HepG2 (cell line): ENCODE measurements at regions not wholly inside any gene's neighbourhood (a gene's known extent, or its start where the extent isn't known, plus 50 kb on each side); places are given as distances from the start of the nearest gene placed in this dataset.

Experiments used
- ATAC-seq: fragments of 200-7000 bp; cut with Tn5 transposase; 3 replicates; pipeline ENCODE4 v1.9.1; 2020; ENCODE audit warnings: mild to moderate bottlenecking, moderate library complexity
- BruUV-seq: library from RNA; stranded (reverse); fragments of 400-500 nt; replicated peaks from 2 replicates; lab custom pipeline; 2021; lab: Mats Ljungman, UMichigan
- CTCF ChIA-PET: fragments of 300-600 bp; formaldehyde crosslinking; extraction: SDS; loops from one replicate; lab custom pipeline; 2021; ENCODE audit warnings: low total read pairs, inconsistent platforms, low intra/inter-chr PET ratio; lab: Yijun Ruan, JAX
- POLR2A ChIA-PET: fragments of 350-600 bp; sonication (Branson Sonifier 250); formaldehyde crosslinking; loops from one replicate; lab custom pipeline; 2020; ENCODE audit warnings: antibody characterized with exemption, inconsistent platforms; lab: Yijun Ruan, JAX
- DNase-seq: peaks from one replicate; pipeline ENCODE4 v3.0.0-alpha.2; 2015; ENCODE audit warnings: low spot score
- FAIRE-seq: peaks from 3 replicates; lab custom pipeline; 2011; peaks lifted over from hg19 to GRCh38; lab: Jason Lieb, UNC
- H2AFZ ChIP-seq: one replicate; pipeline ENCODE4 v1.6.1; 2011; ENCODE audit warnings: low read length, inconsistent platforms
- H3K27ac ChIP-seq: fragments of 300-600 bp; 3 replicates; pipeline ENCODE4 v1.8.0; 2011; ENCODE audit warnings: mixed run types, mild to moderate bottlenecking, mixed read lengths, low read length, inconsistent platforms; ENCODE audit not compliant: insufficient read depth; ENCODE audit errors: extremely low read length
- H3K27me3 ChIP-seq, 2 experiments: fragments of 200-600 bp in 1 of 2; 2 replicates in 1 of 2; 3 replicates in 1 of 2; pipeline versions ENCODE4 v1.6.0 to v1.8.0; 2011; ENCODE audit warnings: low read length in 2 of 2, mild to moderate bottlenecking in 2 of 2, moderate library complexity in 2 of 2, inconsistent platforms in 1 of 2; ENCODE audit not compliant: insufficient read depth in 2 of 2, control insufficient read depth in 1 of 2
- H3K36me3 ChIP-seq, 2 experiments: fragments of 200-600 bp in 1 of 2; replicated peaks in 1 of 2; 2 replicates in 1 of 2; 3 replicates in 1 of 2; pipeline versions ENCODE4 v1.5.1 to v1.8.0; 2011; ENCODE audit warnings: low read length in 2 of 2, inconsistent platforms in 1 of 2; ENCODE audit not compliant: insufficient read depth in 2 of 2, control insufficient read depth in 1 of 2
- H3K4me1 ChIP-seq: 2 replicates; pipeline ENCODE4 v1.5.1; 2012; ENCODE audit warnings: low read length, inconsistent platforms; ENCODE audit not compliant: insufficient read depth
- H3K4me2 ChIP-seq: 2 replicates; pipeline ENCODE4 v1.6.0; 2011; ENCODE audit warnings: low read depth, low read length, inconsistent platforms
- H3K4me3 ChIP-seq, 3 experiments: fragments of 200-600 bp in 1 of 3; sonication (generic), shearing (Covaris generic) in 1 of 3; replicated peaks in 1 of 3; 2 replicates each; pipeline ENCODE4 v1.5.1; 2011 to 2016; ENCODE audit warnings: low read length in 3 of 3, inconsistent platforms in 2 of 3, low read depth in 2 of 3, mild to moderate bottlenecking in 2 of 3, control low read depth in 1 of 3, mixed read lengths in 1 of 3; ENCODE audit not compliant: insufficient read depth in 1 of 3
- H3K79me2 ChIP-seq: one replicate; pipeline ENCODE4 v1.6.1; 2011; ENCODE audit warnings: low read length, inconsistent platforms; ENCODE audit not compliant: insufficient read depth
- H3K9ac ChIP-seq: 2 replicates; pipeline ENCODE4 v1.6.0; 2011; ENCODE audit warnings: mild to moderate bottlenecking, low read depth, low read length, inconsistent platforms; ENCODE audit not compliant: insufficient read depth
- H3K9me3 ChIP-seq: 2 replicates; pipeline ENCODE4 v1.5.1; 2012; ENCODE audit warnings: mild to moderate bottlenecking, low read length
- H4K20me1 ChIP-seq: 2 replicates; pipeline ENCODE4 v1.6.0; 2011; ENCODE audit warnings: inconsistent platforms, mild to moderate bottlenecking, low read length, moderate library complexity; ENCODE audit not compliant: insufficient read depth
- ARID5B ChIP-seq: IDR thresholded peaks from 2 replicates; pipeline ENCODE4 v1.4.0; 2020; ENCODE audit warnings: mild to moderate bottlenecking, missing genetic modification reagents
- CEBPB ChIP-seq: IDR thresholded peaks from 2 replicates; pipeline ENCODE4 v1.6.1; 2011; ENCODE audit warnings: low read depth, low read length, improper control_type of control experiment, borderline replicate concordance
- CHD4 ChIP-seq: fragments of 200-600 bp; sonication (generic); IDR thresholded peaks from 2 replicates; pipeline ENCODE4 v1.7.0; 2017; ENCODE audit warnings: mild to moderate bottlenecking, low read length, borderline replicate concordance
- CTCF ChIP-seq: sonication (generic); formaldehyde crosslinking; IDR thresholded peaks from 2 replicates; pipeline ENCODE4 v1.5.0; 2020; ENCODE audit warnings: mild to moderate bottlenecking, missing genetic modification reagents, moderate library complexity
- MAX ChIP-seq: IDR thresholded peaks from 2 replicates; pipeline ENCODE4 v1.6.1; 2012; ENCODE audit warnings: inconsistent platforms
- RAD21 ChIP-seq: fragments of 450-650 bp; formaldehyde crosslinking; IDR thresholded peaks from 2 replicates; pipeline ENCODE4 v1.5.0; 2020; ENCODE audit warnings: mild to moderate bottlenecking
- SMC3 ChIP-seq: IDR thresholded peaks from 2 replicates; pipeline ENCODE4 v1.6.1; 2011; ENCODE audit warnings: low read length, improper control_type of control experiment
- ZFAT ChIP-seq: sonication (generic); formaldehyde crosslinking; conservative IDR thresholded peaks from 2 replicates; pipeline ENCODE4 v1.8.1; 2023; ENCODE audit warnings: missing genetic modification reagents, inconsistent platforms
- ZNF280B ChIP-seq: sonication (generic); formaldehyde crosslinking; IDR thresholded peaks from 2 replicates; pipeline ENCODE4 v1.5.0; 2020; ENCODE audit warnings: missing genetic modification reagents, mild to moderate bottlenecking, borderline replicate concordance
- WGBS: methylation state at CpG from one replicate; pipeline ENCODE4 v1.1.6; 2017; ENCODE audit warnings: low lambda C conversion rate; 5-methylcytosine and 5-hydroxymethylcytosine counted together
- in situ Hi-C: cut with HindIII; loops from 2 replicates; pipeline ENCODE4 v1.10.0; 2017; ENCODE audit warnings: low pct_unique_long_range_greater_than_20kb; ENCODE audit not compliant: extremely low pct_ligation_motif_present
- intact Hi-C: fragments of 100-400 bp; cut with micrococcal nuclease; formaldehyde crosslinking; loops from one replicate; pipeline ENCODE4 v1.10.0; 2022; ENCODE audit not compliant: unreplicated experiment

GRCh38 chr10:16105082-16105481 lies 244.8 kb upstream of the MINDY3 start:
- DNase-seq (no peak), FAIRE-seq (no peak), ATAC-seq (no peak)
- no peaks in the 10 kb centered on the region for H3K4me1 ChIP-seq
- 0% methylated on average over 3 of the region's 3 CpGs for WGBS
- ChIA-PET POLR2A (no interaction called here), CTCF (no interaction called here)
- no peak overlapping the region for H2AFZ ChIP-seq
- H3K27ac ChIP-seq: no peak overlapping the region
- H3K27me3 ChIP-seq: no peaks in the 10 kb centered on the region
- TF ChIP-seq CHD4: no peak
- H3K79me2 ChIP-seq: no peaks in the 10 kb centered on the region
- H3K4me3 ChIP-seq: no peak overlapping the region
- H3K9ac ChIP-seq: no peak overlapping the region
- no peaks in the 10 kb centered on the region for H3K36me3 ChIP-seq
- BruUV-seq: no TSS peak
- intact Hi-C loops: no loop called here
- H3K9me3 ChIP-seq: no peaks in the 10 kb centered on the region
- no peaks in the 10 kb centered on the region; the same call in 1 of the 2 replicates for H4K20me1 ChIP-seq
- in situ Hi-C loops: loop anchor here (25.0 kb wide), 1 partner anchor 682 kb away; no protein-coding TSS in a partner anchor
- no peak overlapping the region for H3K4me2 ChIP-seq

- Histone ChIP-seq H3K9me3 (no peaks in the 10 kb centered on the region), H3K27me3 (no peaks in the 10 kb centered on the region), H2AFZ (no peak overlapping the region), H3K27ac (no peak overlapping the region), H3K4me3 (no peak overlapping the region), H3K9ac (no peak overlapping the region), H3K4me2 (no peak overlapping the region), H3K36me3 (no peaks in the 10 kb centered on the region), H4K20me1 (no peaks in the 10 kb centered on the region), H3K79me2 (no peaks in the 10 kb centered on the region), H3K4me1 (no peaks in the 10 kb centered on the region)
- intact Hi-C loops (no loop called here), in situ Hi-C loops (loop anchor here (25.0 kb wide), 1 partner anchor 671 kb away; no protein-coding TSS in a partner anchor)
- peak; percentile 74 for ATAC-seq
- no TSS peak for BruUV-seq
- FAIRE-seq: peak; percentile 74
- peak; percentile 52 for DNase-seq
- ChIA-PET POLR2A (no interaction called here), CTCF (no interaction called here)
- 21% methylated on average over 10 of the region's 11 CpGs for WGBS
- TF ChIP-seq RAD21 (CRISPR knock-in tag): 0 out of 2 replicates have a peak, but pooled peaks have one; percentile 43
- TF ChIP-seq MAX: no peak
- TF ChIP-seq ZNF280B (CRISPR knock-in tag): no peak
- TF ChIP-seq CTCF (CRISPR knock-in tag): peak; percentile 65
- peak; percentile 96 for TF ChIP-seq CEBPB
- TF ChIP-seq ZFAT (CRISPR knock-in tag): no peak
- TF ChIP-seq ARID5B (CRISPR knock-in tag): peak; percentile 31; the same call in 1 of the 2 replicates
- TF ChIP-seq SMC3: peak; percentile 64
These were observed 256.3 kb upstream of the MINDY3 start for GRCh38 chr10:16116404-16117304.
